AG10803 (cell line): ENCODE measurements at regions not wholly inside any gene's neighbourhood (a gene's known extent, or its start where the extent isn't known, plus 50 kb on each side); places are given as distances from the start of the nearest gene placed in this dataset.

Source experiments
- DNase-seq: peaks from one replicate; pipeline ENCODE4 v3.0.0; 2010; ENCODE audit warnings: low read depth
- H3K4me3 ChIP-seq: 2 replicates; pipeline ENCODE4 v1.5.1; 2011; ENCODE audit warnings: mild to moderate bottlenecking, low read length, control low read depth
- TF ChIP-seq, protein P1 (sequence below): conservative IDR thresholded peaks from 2 replicates; pipeline ENCODE4 v1.5.1; 2011; ENCODE audit warnings: mild to moderate bottlenecking, low read length, control low read depth, inconsistent platforms

DNA sequence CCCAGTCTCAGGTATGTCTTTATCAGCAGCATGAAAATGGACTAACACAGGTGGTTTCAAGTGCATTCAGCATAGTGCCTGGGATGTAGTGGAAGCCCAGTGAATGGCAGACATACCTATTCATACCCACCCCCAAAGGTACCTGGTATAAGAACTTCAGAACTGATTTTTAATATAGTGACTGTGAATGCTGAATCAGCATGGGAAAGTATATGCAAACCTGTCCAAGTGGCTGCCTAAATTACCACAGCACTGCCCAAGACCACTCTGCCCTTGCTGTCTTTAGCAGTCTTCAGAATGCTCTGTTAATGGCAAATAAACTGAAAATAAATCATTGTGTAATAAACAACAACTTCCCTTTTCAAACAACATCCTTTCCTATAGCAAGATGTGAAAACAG lies 312.1 kb downstream of the GPAM start:
- no peak overlapping the region for H3K4me3 ChIP-seq
- TF ChIP-seq, protein P1, sequence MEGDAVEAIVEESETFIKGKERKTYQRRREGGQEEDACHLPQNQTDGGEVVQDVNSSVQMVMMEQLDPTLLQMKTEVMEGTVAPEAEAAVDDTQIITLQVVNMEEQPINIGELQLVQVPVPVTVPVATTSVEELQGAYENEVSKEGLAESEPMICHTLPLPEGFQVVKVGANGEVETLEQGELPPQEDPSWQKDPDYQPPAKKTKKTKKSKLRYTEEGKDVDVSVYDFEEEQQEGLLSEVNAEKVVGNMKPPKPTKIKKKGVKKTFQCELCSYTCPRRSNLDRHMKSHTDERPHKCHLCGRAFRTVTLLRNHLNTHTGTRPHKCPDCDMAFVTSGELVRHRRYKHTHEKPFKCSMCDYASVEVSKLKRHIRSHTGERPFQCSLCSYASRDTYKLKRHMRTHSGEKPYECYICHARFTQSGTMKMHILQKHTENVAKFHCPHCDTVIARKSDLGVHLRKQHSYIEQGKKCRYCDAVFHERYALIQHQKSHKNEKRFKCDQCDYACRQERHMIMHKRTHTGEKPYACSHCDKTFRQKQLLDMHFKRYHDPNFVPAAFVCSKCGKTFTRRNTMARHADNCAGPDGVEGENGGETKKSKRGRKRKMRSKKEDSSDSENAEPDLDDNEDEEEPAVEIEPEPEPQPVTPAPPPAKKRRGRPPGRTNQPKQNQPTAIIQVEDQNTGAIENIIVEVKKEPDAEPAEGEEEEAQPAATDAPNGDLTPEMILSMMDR, result no peak
- DNase-seq, result no peak

DNA sequence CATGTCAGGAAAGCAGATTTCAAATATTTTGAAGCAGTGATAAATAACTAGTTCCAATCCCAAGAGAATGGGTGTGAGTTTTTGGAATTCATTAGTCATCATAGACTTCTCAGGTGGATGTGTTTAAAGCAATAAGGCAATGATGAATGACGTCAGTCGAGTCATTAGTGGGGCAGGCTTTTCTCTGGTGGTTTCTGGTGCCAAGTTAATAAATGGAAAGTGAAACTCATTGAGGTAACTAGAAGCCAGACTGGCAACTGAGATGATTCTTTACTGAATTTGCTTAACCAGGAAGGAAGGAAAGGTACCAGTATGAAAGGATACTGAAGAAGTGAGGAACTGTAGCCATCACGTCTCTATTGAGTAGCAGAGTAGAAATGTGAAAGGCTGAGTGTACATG lies 311.0 kb downstream of the GPAM start:
- TF ChIP-seq, protein P1, result no peak
- H3K4me3 ChIP-seq, result no peak overlapping the region
- DNase-seq, result no peak

DNA sequence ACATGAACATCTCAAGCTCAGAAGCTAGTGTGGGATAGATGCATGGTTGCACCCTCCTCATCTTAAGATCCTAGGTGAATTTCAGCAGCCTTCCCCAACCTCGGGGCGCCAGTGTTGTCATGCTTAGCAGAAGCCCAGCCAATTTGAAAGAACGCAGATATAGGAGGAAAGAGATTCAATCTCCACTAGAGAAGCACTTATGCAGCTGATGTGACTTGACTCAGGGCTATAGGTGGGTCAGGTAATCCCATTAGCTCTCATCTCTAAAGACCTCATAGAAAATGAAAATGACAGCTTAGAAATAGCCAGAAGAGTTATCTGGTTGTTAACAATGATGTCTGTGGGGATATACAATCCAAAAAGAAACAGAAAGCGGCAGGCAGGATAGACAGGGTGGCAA lies 310.5 kb downstream of the GPAM start:
- H3K4me3 ChIP-seq, result no peak overlapping the region
- TF ChIP-seq, protein P1, result no peak
- no peak for DNase-seq

DNA sequence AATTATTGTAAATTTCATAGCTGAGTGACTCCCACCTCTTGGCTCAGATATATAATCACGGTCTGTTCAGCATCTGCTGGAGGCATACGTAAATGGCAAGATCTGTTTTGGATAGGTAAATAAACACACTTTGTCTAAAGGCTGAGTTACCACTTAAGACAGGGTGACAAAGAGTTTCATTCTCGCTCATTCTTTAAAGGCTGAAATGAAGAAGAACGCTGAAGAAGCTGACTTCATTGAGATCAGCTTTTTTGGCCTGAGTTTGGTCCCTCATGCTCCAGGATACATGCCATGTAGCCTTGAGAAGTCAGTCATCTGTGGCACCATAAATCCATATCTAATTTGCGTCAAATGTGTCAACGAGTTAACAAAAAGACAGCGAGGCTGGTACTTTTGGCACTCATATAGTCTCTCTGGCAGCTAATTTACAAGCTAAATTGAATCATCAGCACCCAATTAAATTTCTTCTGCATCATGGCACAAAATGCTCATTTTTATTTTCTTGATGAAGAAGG lies 309.9 kb downstream of the GPAM start:
- no peak for DNase-seq
- no peak overlapping the region for H3K4me3 ChIP-seq
- TF ChIP-seq, protein P1, result no peak

DNA sequence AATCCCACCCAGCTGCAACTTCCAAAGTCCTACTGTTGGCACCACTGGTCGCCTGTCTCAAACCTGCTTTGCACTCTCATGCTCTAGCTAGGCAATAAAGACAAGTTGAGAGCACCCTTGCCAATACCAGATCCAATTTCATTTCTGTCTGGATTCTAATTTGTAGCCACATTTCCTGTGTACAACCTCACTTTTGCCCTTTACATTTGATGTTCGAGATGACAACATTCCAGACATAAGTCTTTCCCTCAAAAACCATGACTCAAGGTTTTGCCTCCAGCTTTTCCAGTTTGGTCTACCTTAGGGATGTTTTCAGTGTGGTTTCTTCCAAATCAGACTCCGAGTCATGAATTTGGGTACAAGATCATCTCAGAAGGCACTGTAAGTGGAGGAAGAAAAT lies 309.0 kb downstream of the GPAM start:
- TF ChIP-seq, protein P1, result no peak
- DNase-seq, result peak; percentile 32
- H3K4me3 ChIP-seq, result no peak overlapping the region

DNA sequence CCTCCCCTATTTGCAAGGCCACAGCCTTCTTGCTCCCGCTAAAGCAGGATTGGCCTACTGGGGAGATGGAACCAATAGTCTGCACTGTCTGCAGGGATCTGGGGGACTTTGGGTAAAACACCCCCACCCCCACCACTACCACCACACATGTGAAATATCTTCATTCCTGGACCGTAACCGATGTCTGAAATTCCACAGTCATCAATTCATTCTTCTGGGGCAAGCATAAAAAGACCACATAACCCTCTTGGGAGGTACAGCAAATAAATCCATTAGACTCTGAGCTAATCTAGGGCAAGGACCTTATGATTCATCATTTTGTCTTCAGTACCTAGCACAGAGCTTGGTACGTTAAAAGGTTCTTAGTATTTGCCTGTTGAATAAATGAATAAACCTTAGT lies 307.8 kb downstream of the GPAM start:
- TF ChIP-seq, protein P1, result no peak
- DNase-seq, result peak; percentile 31
- H3K4me3 ChIP-seq, result no peak overlapping the region

DNA sequence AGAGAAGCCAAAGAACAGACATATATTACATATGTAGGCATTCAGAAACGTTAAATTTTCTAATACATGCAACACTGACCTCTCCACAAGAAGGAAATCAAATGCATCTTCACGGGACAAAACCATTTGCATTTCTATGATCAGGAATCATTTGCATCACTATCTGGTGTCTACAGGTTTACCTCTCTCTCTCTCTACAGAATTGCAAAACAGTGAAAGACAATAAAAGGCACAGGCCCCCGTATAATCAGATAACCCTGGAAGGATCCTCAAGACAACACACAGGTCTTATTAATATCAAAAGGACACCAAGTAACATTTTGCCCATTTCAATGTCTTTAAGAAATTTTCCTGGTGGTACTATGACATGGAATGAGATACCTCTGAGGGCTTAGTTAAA lies 306.3 kb downstream of the GPAM start:
- TF ChIP-seq, protein P1, result no peak
- DNase-seq, result no peak
- H3K4me3 ChIP-seq, result no peak overlapping the region
